SH-SY5Y (cell line): ENCODE measurements at regions not wholly inside any gene's neighbourhood (a gene's known extent, or its start where the extent isn't known, plus 50 kb on each side); places are given as distances from the start of the nearest gene placed in this dataset.

Experiments
- GATA2 ChIP-seq: IDR thresholded peaks from 2 replicates; pipeline ENCODE4 v1.6.1; 2011; ENCODE audit warnings: mild to moderate bottlenecking, low read depth, low read length
- GATA3 ChIP-seq: IDR thresholded peaks from 2 replicates; pipeline ENCODE4 v1.6.1; 2011; ENCODE audit warnings: low read depth, mild to moderate bottlenecking, low read length, moderate library complexity

- no peak for TF ChIP-seq GATA3
- no peak for TF ChIP-seq GATA2
Measured at GRCh38 chr7:119252962-119253361, 1020.0 kb upstream of the KCND2 start.
